ENCODE measurements at regions not wholly inside any gene's neighbourhood (a gene's known extent, or its start where the extent isn't known, plus 50 kb on each side); places are given as distances from the start of the nearest gene placed in this dataset.

DNA sequence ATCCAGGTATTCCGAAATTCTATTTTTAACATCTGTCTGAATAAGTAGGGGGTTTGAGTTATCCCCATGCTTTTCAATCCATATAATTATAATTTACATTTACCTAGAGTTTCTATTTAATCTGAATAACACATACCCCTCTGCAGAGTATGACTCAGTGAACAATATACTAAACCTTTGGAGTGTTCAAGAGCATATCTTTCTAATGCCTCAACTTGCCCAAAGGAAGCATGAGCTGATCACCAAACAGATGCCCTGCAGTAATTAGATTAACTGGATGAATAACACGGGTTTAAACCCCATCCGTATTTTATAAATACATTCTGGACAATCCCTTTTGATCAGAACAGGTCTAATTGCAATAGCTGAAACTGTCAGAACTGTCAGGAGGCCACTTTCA lies 897.1 kb downstream of the TFAP2A start:
- TF ChIP-seq, protein P1, sequence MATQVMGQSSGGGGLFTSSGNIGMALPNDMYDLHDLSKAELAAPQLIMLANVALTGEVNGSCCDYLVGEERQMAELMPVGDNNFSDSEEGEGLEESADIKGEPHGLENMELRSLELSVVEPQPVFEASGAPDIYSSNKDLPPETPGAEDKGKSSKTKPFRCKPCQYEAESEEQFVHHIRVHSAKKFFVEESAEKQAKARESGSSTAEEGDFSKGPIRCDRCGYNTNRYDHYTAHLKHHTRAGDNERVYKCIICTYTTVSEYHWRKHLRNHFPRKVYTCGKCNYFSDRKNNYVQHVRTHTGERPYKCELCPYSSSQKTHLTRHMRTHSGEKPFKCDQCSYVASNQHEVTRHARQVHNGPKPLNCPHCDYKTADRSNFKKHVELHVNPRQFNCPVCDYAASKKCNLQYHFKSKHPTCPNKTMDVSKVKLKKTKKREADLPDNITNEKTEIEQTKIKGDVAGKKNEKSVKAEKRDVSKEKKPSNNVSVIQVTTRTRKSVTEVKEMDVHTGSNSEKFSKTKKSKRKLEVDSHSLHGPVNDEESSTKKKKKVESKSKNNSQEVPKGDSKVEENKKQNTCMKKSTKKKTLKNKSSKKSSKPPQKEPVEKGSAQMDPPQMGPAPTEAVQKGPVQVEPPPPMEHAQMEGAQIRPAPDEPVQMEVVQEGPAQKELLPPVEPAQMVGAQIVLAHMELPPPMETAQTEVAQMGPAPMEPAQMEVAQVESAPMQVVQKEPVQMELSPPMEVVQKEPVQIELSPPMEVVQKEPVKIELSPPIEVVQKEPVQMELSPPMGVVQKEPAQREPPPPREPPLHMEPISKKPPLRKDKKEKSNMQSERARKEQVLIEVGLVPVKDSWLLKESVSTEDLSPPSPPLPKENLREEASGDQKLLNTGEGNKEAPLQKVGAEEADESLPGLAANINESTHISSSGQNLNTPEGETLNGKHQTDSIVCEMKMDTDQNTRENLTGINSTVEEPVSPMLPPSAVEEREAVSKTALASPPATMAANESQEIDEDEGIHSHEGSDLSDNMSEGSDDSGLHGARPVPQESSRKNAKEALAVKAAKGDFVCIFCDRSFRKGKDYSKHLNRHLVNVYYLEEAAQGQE (IDR thresholded peaks at IDR 0.05; ENCODE audit: low read depth) = no peak
- no peak for TF ChIP-seq CTCF (IDR thresholded peaks at IDR 0.05 in 2 of 3, conservative IDR thresholded peaks at IDR 0.05 in 1 of 3; ENCODE audit: borderline replicate concordance in 1 of 3, insufficient read depth in 1 of 3, low read depth in 2 of 3, low read length in 2 of 3)
